HEK293T (cell line): ENCODE measurements at regions not wholly inside any gene's neighbourhood (a gene's known extent, or its start where the extent isn't known, plus 50 kb on each side); places are given as distances from the start of the nearest gene placed in this dataset.

Experiments
- ARNT ChIP-seq: fragments of 450-650 bp; IDR thresholded peaks from 2 replicates; pipeline ENCODE4 v1.6.1; 2017; ENCODE audit warnings: mild to moderate bottlenecking
- L3MBTL2 ChIP-seq: fragments of 450-650 bp; conservative IDR thresholded peaks from 2 replicates; pipeline ENCODE4 v1.6.1; 2016; ENCODE audit warnings: mild to moderate bottlenecking
- LEF1 ChIP-seq: fragments of 450-650 bp; IDR thresholded peaks from 2 replicates; pipeline ENCODE4 v1.6.1; 2017; ENCODE audit warnings: mild to moderate bottlenecking, borderline replicate concordance
- PKNOX1 ChIP-seq: fragments of 450-650 bp; IDR thresholded peaks from 2 replicates; pipeline ENCODE4 v1.6.1; 2016

GRCh38 chr17:59456923-59457615 is 108.3 kb upstream of the DHX40 start:
- no peak for TF ChIP-seq ARNT
- no peak for TF ChIP-seq LEF1
- TF ChIP-seq PKNOX1 = peak; percentile 29; the same call in 1 of the 2 replicates
- TF ChIP-seq L3MBTL2 = no peak
